ENCODE measurements at regions not wholly inside any gene's neighbourhood (a gene's known extent, or its start where the extent isn't known, plus 50 kb on each side); places are given as distances from the start of the nearest gene placed in this dataset.
"Not testable (repeated sequence)": the region's sequence is repeated elsewhere in the genome, so short reads cannot be mapped to it uniquely, and the experiment has no call there.

- FAIRE-seq (no peak), DNase-seq (ENCODE audit: insufficient read length, low spot score) (no peak)
- TF ChIP-seq, protein P1, sequence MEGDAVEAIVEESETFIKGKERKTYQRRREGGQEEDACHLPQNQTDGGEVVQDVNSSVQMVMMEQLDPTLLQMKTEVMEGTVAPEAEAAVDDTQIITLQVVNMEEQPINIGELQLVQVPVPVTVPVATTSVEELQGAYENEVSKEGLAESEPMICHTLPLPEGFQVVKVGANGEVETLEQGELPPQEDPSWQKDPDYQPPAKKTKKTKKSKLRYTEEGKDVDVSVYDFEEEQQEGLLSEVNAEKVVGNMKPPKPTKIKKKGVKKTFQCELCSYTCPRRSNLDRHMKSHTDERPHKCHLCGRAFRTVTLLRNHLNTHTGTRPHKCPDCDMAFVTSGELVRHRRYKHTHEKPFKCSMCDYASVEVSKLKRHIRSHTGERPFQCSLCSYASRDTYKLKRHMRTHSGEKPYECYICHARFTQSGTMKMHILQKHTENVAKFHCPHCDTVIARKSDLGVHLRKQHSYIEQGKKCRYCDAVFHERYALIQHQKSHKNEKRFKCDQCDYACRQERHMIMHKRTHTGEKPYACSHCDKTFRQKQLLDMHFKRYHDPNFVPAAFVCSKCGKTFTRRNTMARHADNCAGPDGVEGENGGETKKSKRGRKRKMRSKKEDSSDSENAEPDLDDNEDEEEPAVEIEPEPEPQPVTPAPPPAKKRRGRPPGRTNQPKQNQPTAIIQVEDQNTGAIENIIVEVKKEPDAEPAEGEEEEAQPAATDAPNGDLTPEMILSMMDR (IDR thresholded peaks at IDR 0.05; ENCODE audit: insufficient read depth, missing control alignments) = no peak
These were observed 246.7 kb downstream of the CD109 start for GRCh38 chr6:73942592-73943186.

DNA sequence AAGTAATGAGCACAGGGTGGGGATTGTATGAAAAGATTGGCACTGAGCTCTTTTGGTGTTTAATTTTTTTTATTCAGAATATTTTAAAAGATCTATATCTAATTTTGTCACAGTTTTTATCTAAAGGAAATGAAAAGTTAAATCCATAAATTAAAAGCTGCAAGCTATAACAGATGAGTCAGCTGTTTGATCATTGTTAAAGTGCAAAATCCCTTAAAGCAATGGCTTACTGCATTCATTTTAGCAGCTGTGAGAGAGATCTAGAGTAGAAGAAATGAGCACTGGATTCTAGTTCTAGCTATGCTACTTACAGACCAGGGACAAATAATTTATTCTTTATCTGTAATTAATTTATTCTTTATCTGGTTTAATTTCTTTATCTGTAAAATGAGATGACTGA lies 245.9 kb downstream of the CD109 start:
- no peak for FAIRE-seq
- TF ChIP-seq, protein P1 (IDR thresholded peaks at IDR 0.05; ENCODE audit: insufficient read depth, missing control alignments) = no peak

GRCh38 chr6:73937805-73938204 lies 241.8 kb downstream of the CD109 start:
- no peak for DNase-seq (ENCODE audit: insufficient read length, low spot score)
- FAIRE-seq = no peak
- TF ChIP-seq, protein P1 (IDR thresholded peaks at IDR 0.05; ENCODE audit: insufficient read depth, missing control alignments) = no peak

More for the DNA sequence above, 245.9 kb downstream of the CD109 start:
- no peak for DNase-seq (ENCODE audit: insufficient read length, low spot score)

DNA sequence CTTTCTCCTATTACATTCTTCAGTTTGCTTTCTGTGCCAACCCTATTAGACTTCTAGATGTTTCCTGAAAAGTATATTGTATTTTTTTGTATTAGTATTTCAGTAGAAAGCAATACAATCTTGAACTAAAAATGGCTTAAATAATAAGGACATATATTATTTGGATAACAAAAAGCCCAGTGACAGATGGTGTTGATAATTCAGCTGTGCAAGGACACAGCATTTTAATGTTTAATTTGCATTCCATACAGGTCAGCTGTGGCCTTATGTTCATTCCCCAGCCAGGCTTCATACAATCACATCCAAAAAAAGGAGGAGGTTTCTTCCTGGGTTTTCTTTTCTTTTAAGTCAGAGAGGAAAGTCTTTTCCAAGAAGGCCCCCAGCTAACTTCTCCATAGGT lies 236.9 kb downstream of the CD109 start:
- DNase-seq (ENCODE audit: insufficient read length, low spot score) (no peak), FAIRE-seq (no peak)
- TF ChIP-seq, protein P1 (IDR thresholded peaks at IDR 0.05; ENCODE audit: insufficient read depth, missing control alignments) = no peak

DNA sequence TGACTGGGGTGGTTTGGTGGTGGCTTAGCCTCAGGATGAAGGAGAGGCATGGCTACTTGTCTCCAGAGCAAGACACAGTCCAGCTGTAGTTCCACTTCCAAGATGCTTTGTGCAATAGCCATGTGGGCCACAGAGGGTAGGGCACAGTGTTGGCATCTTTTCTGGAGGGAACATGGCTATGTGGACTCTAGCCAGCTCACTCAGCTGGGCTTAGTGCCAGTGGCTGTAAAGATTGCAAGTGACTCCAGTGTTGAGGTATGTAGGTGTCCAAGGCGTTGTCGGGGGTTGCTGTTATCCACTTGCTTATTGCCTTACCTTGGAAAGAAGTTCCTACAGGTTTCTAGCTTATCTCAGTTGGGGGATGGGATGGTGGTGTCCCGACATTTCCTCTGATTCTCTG lies 233.4 kb downstream of the CD109 start:
- FAIRE-seq (no peak), DNase-seq (ENCODE audit: insufficient read length, low spot score) (no peak)
- TF ChIP-seq, protein P1 (IDR thresholded peaks at IDR 0.05; ENCODE audit: insufficient read depth, missing control alignments) = no peak

DNA sequence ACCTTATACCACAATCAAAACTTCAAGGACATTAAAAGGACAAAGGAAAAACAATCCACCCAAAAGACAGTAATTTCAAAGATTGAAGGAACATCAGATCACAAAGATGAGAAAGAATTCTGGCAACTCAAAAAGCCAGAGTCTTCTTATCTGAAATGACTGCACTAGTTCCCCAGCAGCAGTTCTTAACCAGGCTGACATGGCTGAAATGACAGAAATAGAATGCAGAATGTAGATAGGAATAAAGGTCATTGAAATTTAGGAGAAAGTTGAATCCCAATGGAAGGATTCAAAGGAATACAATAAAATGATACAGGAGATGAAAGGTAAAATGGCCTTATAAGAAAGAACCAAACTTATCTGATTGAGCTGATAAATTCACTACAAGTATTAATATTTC lies 231.4 kb downstream of the CD109 start:
- TF ChIP-seq, protein P1 (IDR thresholded peaks at IDR 0.05; ENCODE audit: insufficient read depth, missing control alignments) = no peak
- FAIRE-seq (no peak), DNase-seq (ENCODE audit: insufficient read length, low spot score) (no peak)

- not testable (repeated sequence) for FAIRE-seq; DNase-seq (ENCODE audit: insufficient read length, low spot score)
These were observed 229.7 kb downstream of the CD109 start for GRCh38 chr6:73925703-73926102.

All from D721Med (cell line).